GM18499 (cell line): ENCODE measurements at regions not wholly inside any gene's neighbourhood (a gene's known extent, or its start where the extent isn't known, plus 50 kb on each side); places are given as distances from the start of the nearest gene placed in this dataset.
"Not testable (repeated sequence)": the region's sequence is repeated elsewhere in the genome, so short reads cannot be mapped to it uniquely, and the experiment has no call there.

ENCODE experiments used
- ATAC-seq: cut with Tn5 transposase; IDR thresholded peaks from one replicate; pipeline ENCODE4 v1.9.1; 2021; ENCODE audit warnings: moderate number of reproducible peaks; ENCODE audit not compliant: insufficient read depth, unreplicated experiment

GRCh38 chr5:99636663-99637062 lies 707.9 kb upstream of the CHD1 start:
- no peak for ATAC-seq

GRCh38 chr5:99621772-99622681 lies 693.2 kb upstream of the CHD1 start:
- ATAC-seq, result no peak

GRCh38 chr5:99617335-99617734 lies 688.5 kb upstream of the CHD1 start:
- ATAC-seq, result no peak

GRCh38 chr5:99614888-99615287 lies 686.1 kb upstream of the CHD1 start:
- no peak for ATAC-seq

- no peak for ATAC-seq
These were observed 678.3 kb upstream of the CHD1 start for GRCh38 chr5:99607124-99607523.

- ATAC-seq, result no peak
These were observed 677.1 kb upstream of the CHD1 start for GRCh38 chr5:99605904-99606303.

- ATAC-seq, result no peak
These were observed 672.1 kb upstream of the CHD1 start for GRCh38 chr5:99600952-99601351.

- no peak for ATAC-seq
These were observed 662.0 kb upstream of the CHD1 start for GRCh38 chr5:99590806-99591205.

GRCh38 chr5:99589424-99589823 lies 660.6 kb upstream of the CHD1 start:
- ATAC-seq, result no peak

- ATAC-seq, result no peak
These were observed 659.2 kb upstream of the CHD1 start for GRCh38 chr5:99587983-99588382.

GRCh38 chr5:99586878-99587277 lies 658.1 kb upstream of the CHD1 start:
- ATAC-seq, result no peak

- not testable (repeated sequence) for ATAC-seq
These were observed 652.4 kb upstream of the CHD1 start for GRCh38 chr5:99581204-99581603.

GRCh38 chr5:99562937-99563627 lies 634.3 kb upstream of the CHD1 start:
- ATAC-seq, result not testable (repeated sequence)

GRCh38 chr5:99553211-99553810 lies 624.5 kb upstream of the CHD1 start:
- no peak for ATAC-seq

- no peak for ATAC-seq
These were observed 615.5 kb upstream of the CHD1 start for GRCh38 chr5:99544356-99544755.

GRCh38 chr5:99543841-99544240 lies 615.0 kb upstream of the CHD1 start:
- no peak for ATAC-seq

GRCh38 chr5:99534241-99534640 lies 605.4 kb upstream of the CHD1 start:
- ATAC-seq, result not testable (repeated sequence)

GRCh38 chr5:99521666-99522065 lies 592.9 kb upstream of the CHD1 start:
- ATAC-seq, result not testable (repeated sequence)

GRCh38 chr5:99515864-99516490 lies 587.2 kb upstream of the CHD1 start:
- not testable (repeated sequence) for ATAC-seq

GRCh38 chr5:99510237-99510866 lies 581.5 kb upstream of the CHD1 start:
- not testable (repeated sequence) for ATAC-seq
